IMR-90 (cell line): ENCODE measurements at regions not wholly inside any gene's neighbourhood (a gene's known extent, or its start where the extent isn't known, plus 50 kb on each side); places are given as distances from the start of the nearest gene placed in this dataset.

Experiments used
- ATAC-seq: fragments of 200-7000 bp; cut with Tn5 transposase; 2 replicates; pipeline ENCODE4 v1.9.1; 2020; ENCODE audit warnings: low read depth, mild to moderate bottlenecking, moderate library complexity
- BruUV-seq: library from RNA; stranded (reverse); fragments of 400-500 nt; replicated peaks from 2 replicates; lab custom pipeline; 2021; lab: Mats Ljungman, UMichigan
- CTCF ChIA-PET: fragments of 300-600 bp; formaldehyde crosslinking; extraction: SDS; loops from one replicate; lab custom pipeline; 2021; ENCODE audit warnings: antibody characterized with exemption; lab: Yijun Ruan, JAX
- POLR2A ChIA-PET: fragments of 300-600 bp; sonication (Branson Sonifier 250); formaldehyde crosslinking; loops from one replicate; lab custom pipeline; 2022; ENCODE audit warnings: antibody characterized with exemption; ENCODE audit not compliant: unreplicated experiment; lab: Charles Lee
- DNase-seq: peaks from one replicate; pipeline ENCODE4 v3.0.0; 2013
- H2AFZ ChIP-seq: replicated peaks from 2 replicates; pipeline ENCODE3; 2013; ENCODE audit warnings: low read length, mild to moderate bottlenecking; ENCODE audit not compliant: poor library complexity
- H2AK5ac ChIP-seq: 2 replicates; pipeline ENCODE4 v1.6.1; 2013; ENCODE audit warnings: low read depth, low read length, inconsistent platforms
- H2AK9ac ChIP-seq: replicated peaks from 2 replicates; pipeline ENCODE3; 2013; ENCODE audit warnings: mild to moderate bottlenecking, low read depth, low read length, moderate library complexity; ENCODE audit not compliant: poor library complexity
- H2BK120ac ChIP-seq: 2 replicates; pipeline ENCODE4 v1.6.1; 2013; ENCODE audit warnings: low read depth, low read length, inconsistent platforms
- H2BK15ac ChIP-seq: 3 replicates; pipeline ENCODE4 v1.6.1; 2013; ENCODE audit warnings: low read depth, low read length, inconsistent platforms
- H2BK20ac ChIP-seq: 2 replicates; pipeline ENCODE4 v1.6.1; 2013; ENCODE audit warnings: low read depth, mild to moderate bottlenecking, inconsistent platforms, low read length, moderate library complexity
- H2BK5ac ChIP-seq: 2 replicates; pipeline ENCODE4 v1.6.1; 2013; ENCODE audit warnings: mild to moderate bottlenecking, low read depth, low read length, inconsistent platforms; ENCODE audit not compliant: poor library complexity, severe bottlenecking
- H3K14ac ChIP-seq: replicated peaks from 2 replicates; pipeline ENCODE4 v1.6.1; 2013; ENCODE audit warnings: low read depth, low read length, inconsistent platforms
- H3K18ac ChIP-seq: 2 replicates; pipeline ENCODE4 v1.6.1; 2013; ENCODE audit warnings: low read depth, low read length, control low read depth
- H3K23ac ChIP-seq: 2 replicates; pipeline ENCODE4 v1.6.1; 2013; ENCODE audit warnings: low read depth, low read length, inconsistent platforms
- H3K27ac ChIP-seq: 2 replicates; pipeline ENCODE4 v1.5.1; 2013; ENCODE audit warnings: mild to moderate bottlenecking, control low read depth, low read length; ENCODE audit not compliant: insufficient read depth
- H3K27me3 ChIP-seq: 2 replicates; pipeline ENCODE4 v1.6.1; 2013; ENCODE audit warnings: low read length; ENCODE audit not compliant: control insufficient read depth, insufficient read depth
- H3K36me3 ChIP-seq: 2 replicates; pipeline ENCODE4 v1.6.1; 2013; ENCODE audit warnings: low read length, mixed read lengths; ENCODE audit not compliant: control insufficient read depth, insufficient read depth
- H3K4ac ChIP-seq: 2 replicates; pipeline ENCODE4 v1.6.1; 2013; ENCODE audit warnings: low read depth, low read length, inconsistent platforms
- H3K4me1 ChIP-seq: 2 replicates; pipeline ENCODE4 v1.6.1; 2013; ENCODE audit warnings: low read length, mixed read lengths; ENCODE audit not compliant: control insufficient read depth, insufficient read depth
- H3K4me2 ChIP-seq: 2 replicates; pipeline ENCODE4 v1.6.1; 2013; ENCODE audit warnings: low read depth, mild to moderate bottlenecking, control low read depth, low read length, moderate library complexity
- H3K4me3 ChIP-seq: 2 replicates; pipeline ENCODE4 v1.5.1; 2013; ENCODE audit warnings: low read depth, mild to moderate bottlenecking, control low read depth, low read length, moderate library complexity; ENCODE audit not compliant: insufficient read depth
- H3K56ac ChIP-seq: 2 replicates; pipeline ENCODE4 v1.6.1; 2013; ENCODE audit warnings: low read length, inconsistent platforms; ENCODE audit not compliant: insufficient read depth; ENCODE audit errors: extremely low read depth
- H3K79me1 ChIP-seq, 2 experiments: 2 replicates each; pipeline ENCODE4 v1.6.1; 2013; ENCODE audit warnings: low read length in 2 of 2, inconsistent platforms in 1 of 2, low read depth in 1 of 2
- H3K9ac ChIP-seq: 2 replicates; pipeline ENCODE4 v1.6.1; 2013; ENCODE audit warnings: low read depth, low read length, control low read depth
- H3K9me1 ChIP-seq: 2 replicates; pipeline ENCODE4 v1.6.1; 2013; ENCODE audit warnings: low read length, inconsistent platforms; ENCODE audit not compliant: insufficient read depth
- H3K9me3 ChIP-seq: 2 replicates; pipeline ENCODE4 v1.6.1; 2013; ENCODE audit warnings: low read length; ENCODE audit not compliant: control insufficient read depth, insufficient read depth
- H4K20me1 ChIP-seq: 2 replicates; pipeline ENCODE4 v1.6.1; 2013; ENCODE audit warnings: low read length, inconsistent platforms; ENCODE audit not compliant: insufficient read depth
- H4K5ac ChIP-seq: 2 replicates; pipeline ENCODE4 v1.6.1; 2013; ENCODE audit warnings: mild to moderate bottlenecking, low read depth, low read length, control low read depth
- H4K8ac ChIP-seq, 2 experiments: 2 replicates each; pipeline ENCODE4 v1.6.1; 2013; ENCODE audit warnings: low read depth in 2 of 2, low read length in 2 of 2, control low read depth in 1 of 2, inconsistent platforms in 1 of 2
- H4K91ac ChIP-seq: 2 replicates; pipeline ENCODE4 v1.6.1; 2013; ENCODE audit warnings: low read depth, low read length, inconsistent platforms; ENCODE audit not compliant: insufficient read depth
- NFE2L2 ChIP-seq: fragments of 150-350 bp; IDR thresholded peaks from 2 replicates; pipeline ENCODE4 v1.6.1; 2016; ENCODE audit warnings: low read depth, mild to moderate bottlenecking, low read length
- RCOR1 ChIP-seq: IDR thresholded peaks from 2 replicates; pipeline ENCODE4 v1.6.1; 2012; ENCODE audit warnings: mild to moderate bottlenecking, low read length, improper control_type of control experiment; ENCODE audit not compliant: insufficient replicate concordance
- WGBS, 2 experiments: methylation state at CpG; one replicate each; pipeline versions ENCODE4 v1.1.5 to v1.1.7; 2013; ENCODE audit warnings: missing lambda C conversion rate in 2 of 2; ENCODE audit not compliant: insufficient read length in 1 of 2; ENCODE audit errors: extremely low coverage in 2 of 2; 5-methylcytosine and 5-hydroxymethylcytosine counted together
- dilution Hi-C: fragments of 300-500 bp; cut with HindIII; formaldehyde crosslinking; loops from one replicate; pipeline ENCODE4 v1.14.3; 2018; ENCODE audit warnings: low sequenced_read_pairs; ENCODE audit not compliant: unreplicated experiment
- in situ Hi-C: fragments of 300-500 bp; cut with MboI; formaldehyde crosslinking; loops from 3 replicates; pipeline ENCODE4 v1.14.3; 2019; ENCODE audit warnings: low sequenced_read_pairs, inconsistent platforms, mixed read lengths
- intact Hi-C: fragments of 100-400 bp; cut with micrococcal nuclease; formaldehyde crosslinking; loops from 2 replicates; pipeline ENCODE4 v1.10.0; 2022
- TF ChIP-seq, protein P1 (sequence below): fragments of 150-350 bp; IDR thresholded peaks from 2 replicates; pipeline ENCODE4 v1.6.1; 2016; ENCODE audit warnings: low read depth, mild to moderate bottlenecking, low read length, moderate library complexity, borderline replicate concordance

DNA sequence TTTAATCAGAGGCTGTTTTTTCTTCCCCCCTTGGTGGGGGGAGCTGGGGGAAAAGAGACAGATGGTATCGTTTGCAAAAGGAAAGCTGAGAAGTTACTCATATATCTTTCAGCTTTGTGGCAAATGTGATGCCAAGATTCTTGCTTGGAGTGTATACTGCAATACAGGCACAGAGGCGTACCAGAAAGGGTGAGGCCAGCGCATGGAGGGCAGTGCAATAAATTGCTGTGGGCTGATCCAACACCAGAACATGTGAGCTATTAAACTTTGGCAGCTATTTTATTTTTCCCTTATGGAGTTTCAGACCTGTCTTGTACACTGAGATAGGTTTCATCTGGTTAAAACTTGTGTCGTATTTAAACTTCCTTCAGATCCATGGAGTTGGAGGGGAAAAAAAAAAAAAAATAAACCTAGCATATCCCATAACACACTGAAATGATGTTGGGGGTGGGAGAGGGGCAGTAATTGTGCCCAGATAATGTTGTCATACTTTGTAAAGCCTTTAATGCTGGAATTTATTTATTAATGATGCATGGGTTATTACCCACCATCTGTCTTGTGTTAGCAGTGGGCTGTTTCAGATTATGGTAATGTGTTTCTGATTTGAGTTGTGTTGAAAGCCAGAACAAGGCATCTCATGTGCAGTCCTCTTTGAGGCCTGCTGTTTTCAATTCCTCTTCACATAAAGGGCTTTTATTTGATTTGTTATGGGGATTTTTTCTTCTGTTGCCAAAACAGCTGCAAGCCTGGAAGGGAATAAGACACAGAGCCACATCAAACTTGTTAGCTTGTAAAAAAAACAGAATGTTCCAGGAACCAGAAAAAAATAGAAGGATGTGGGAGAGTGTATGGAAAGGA, 891.3 kb downstream of the TLE1 start:
- Histone ChIP-seq H2BK120ac (no peak overlapping the region), H3K27me3 (no peaks in the 10 kb centered on the region), H3K79me1 (no peaks in the 10 kb centered on the region), H2BK20ac (no peak overlapping the region), H3K36me3 (no peaks in the 10 kb centered on the region), H2BK15ac (no peak overlapping the region), H3K4me3 (no peak overlapping the region), H3K9me3 (0 out of 2 replicates have a peak, but pooled peaks cover 2% of the 10 kb centered on the region), H4K91ac (no peak overlapping the region), H2AK5ac (no peak overlapping the region), H3K4me1 (no peaks in the 10 kb centered on the region; the same call in 1 of the 2 replicates), H3K4me2 (no peak overlapping the region), H3K14ac (no peak overlapping the region), H3K4ac (no peak overlapping the region), H3K23ac (no peak overlapping the region), H2AK9ac (no peak overlapping the region), H3K27ac (no peak overlapping the region; the same call in 1 of the 2 replicates), H3K56ac (no peak overlapping the region), H3K9me1 (no peaks in the 10 kb centered on the region), H4K8ac (no peak overlapping the region), H4K5ac (no peak overlapping the region), H3K18ac (no peak overlapping the region), H2BK5ac (no peak overlapping the region), H4K20me1 (no peaks in the 10 kb centered on the region), H2AFZ (no peak overlapping the region), H3K9ac (no peak overlapping the region)
- ChIA-PET CTCF (interaction anchor here (0.7 to 1.5 kb wide), 2 partner anchors 9 to 256 kb away, joined by 3 to 4 read pairs; no protein-coding TSS in a partner anchor), POLR2A (interaction anchor here (0.8 kb wide), 1 partner anchor 24 kb away, joined by 3 read pairs; no protein-coding TSS in a partner anchor)
- no TSS peak for BruUV-seq
- dilution Hi-C loops = no loop called here
- WGBS, 2 experiments = no CpG with 5 or more reads among the region's 4 CpGs
- DNase-seq = peak; percentile 63
- TF ChIP-seq, protein P1, sequence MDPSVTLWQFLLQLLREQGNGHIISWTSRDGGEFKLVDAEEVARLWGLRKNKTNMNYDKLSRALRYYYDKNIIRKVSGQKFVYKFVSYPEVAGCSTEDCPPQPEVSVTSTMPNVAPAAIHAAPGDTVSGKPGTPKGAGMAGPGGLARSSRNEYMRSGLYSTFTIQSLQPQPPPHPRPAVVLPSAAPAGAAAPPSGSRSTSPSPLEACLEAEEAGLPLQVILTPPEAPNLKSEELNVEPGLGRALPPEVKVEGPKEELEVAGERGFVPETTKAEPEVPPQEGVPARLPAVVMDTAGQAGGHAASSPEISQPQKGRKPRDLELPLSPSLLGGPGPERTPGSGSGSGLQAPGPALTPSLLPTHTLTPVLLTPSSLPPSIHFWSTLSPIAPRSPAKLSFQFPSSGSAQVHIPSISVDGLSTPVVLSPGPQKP = no peak
- no peak for TF ChIP-seq RCOR1
- no peak for TF ChIP-seq NFE2L2
- peak; percentile 62 for ATAC-seq
- in situ Hi-C loops = no loop called here
- intact Hi-C loops = loop anchor here (5.0 kb wide), 1 partner anchor 889 kb away; the partner anchor contains the start of gene TLE1
